Lung (tissue), 11 donors: ENCODE measurements at regions not wholly inside any gene's neighbourhood (a gene's known extent, or its start where the extent isn't known, plus 50 kb on each side); places are given as distances from the start of the nearest gene placed in this dataset.

Experiments
- ATAC-seq: fragments of 200-7000 bp; cut with Tn5 transposase; one replicate; pipeline ENCODE4 v1.9.1; 2020; ENCODE audit warnings: moderate number of reproducible peaks; ENCODE audit not compliant: insufficient read depth, low FRiP score
- DNase-seq, 3 donors: peaks; one replicate each; pipeline ENCODE4 v3.0.0-alpha.2; 2013 to 2017
- H3K27ac ChIP-seq, 2 donors: one replicate each; pipeline ENCODE4 v1.5.1; 2013; ENCODE audit warnings: mild to moderate bottlenecking in 2 of 2, moderate library complexity in 2 of 2, control low read depth in 1 of 2, inconsistent platforms in 1 of 2, low read depth in 1 of 2, low read length in 1 of 2
- H3K27me3 ChIP-seq, 3 donors: one replicate each; pipeline ENCODE4 v1.5.1; 2013; ENCODE audit warnings: low read length in 2 of 3; ENCODE audit not compliant: control insufficient read depth in 3 of 3, insufficient read depth in 3 of 3
- H3K36me3 ChIP-seq, 4 donors: one replicate each; pipeline ENCODE4 v1.5.1; 2013; ENCODE audit warnings: low read length in 4 of 4, mild to moderate bottlenecking in 1 of 4, moderate library complexity in 1 of 4; ENCODE audit not compliant: control insufficient read depth in 4 of 4, insufficient read depth in 4 of 4
- H3K4me1 ChIP-seq, 5 donors: one replicate each; pipeline ENCODE4 v1.5.1; 2013; ENCODE audit warnings: low read length in 5 of 5, mild to moderate bottlenecking in 2 of 5, moderate library complexity in 1 of 5; ENCODE audit not compliant: control insufficient read depth in 5 of 5, insufficient read depth in 5 of 5
- H3K4me3 ChIP-seq: one replicate; pipeline ENCODE4 v1.5.1; 2013; ENCODE audit warnings: mild to moderate bottlenecking, control low read depth, moderate library complexity
- H3K9ac ChIP-seq, 2 donors: one replicate each; pipeline ENCODE4 v1.5.1; 2013; ENCODE audit warnings: low read length in 2 of 2, control low read depth in 1 of 2; ENCODE audit not compliant: insufficient read depth in 1 of 2
- H3K9me3 ChIP-seq, 4 donors: one replicate each; pipeline ENCODE4 v1.5.1; 2013; ENCODE audit warnings: low read length in 3 of 4, mild to moderate bottlenecking in 1 of 4, moderate library complexity in 1 of 4; ENCODE audit not compliant: control insufficient read depth in 4 of 4, insufficient read depth in 3 of 4
- CTCF ChIP-seq: IDR thresholded peaks from 2 replicates; pipeline ENCODE4 v1.5.1; 2012; ENCODE audit warnings: mild to moderate bottlenecking; ENCODE audit errors: control extremely low read depth, extremely low read depth
- WGBS, 2 donors: extraction: QIAGEN DNeasy Blood & Tissue Kit; methylation state at CpG; one replicate each; pipeline ENCODE4 v1.1.7; 2013; 5-methylcytosine and 5-hydroxymethylcytosine counted together
- donor health status: control.
- donor health status: control.
- donor health status: Bipolar disorder and iron deficiency.
- donor health status: healthy.
- donor health status: DM: yes; HTN: yes; CAD: no.

DNA sequence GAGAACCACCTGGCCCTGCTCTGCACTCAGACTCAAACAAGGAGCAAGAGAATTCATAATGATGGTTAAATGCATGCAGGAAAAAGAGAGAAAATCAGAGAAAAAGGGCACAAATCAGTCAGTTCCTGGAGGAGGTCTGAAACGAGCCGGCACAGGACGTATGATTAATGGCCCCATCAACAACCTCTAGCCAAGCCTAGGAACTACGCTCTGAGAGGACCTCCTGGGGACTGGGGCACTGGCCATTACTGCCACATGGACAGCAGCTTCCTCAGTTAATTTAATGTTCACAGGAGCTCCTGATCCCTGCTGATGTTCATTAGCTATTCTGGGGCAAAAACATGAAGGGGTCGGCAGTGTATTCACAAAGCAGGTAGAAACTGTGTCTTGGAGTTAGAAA lies 238.1 kb downstream of the MED10 start:
- no peak overlapping the region for H3K4me3 ChIP-seq
- no peak overlapping the region for H3K9ac ChIP-seq
- H3K27me3 ChIP-seq = no peaks in the 10 kb centered on the region
- WGBS, 2 donors = 45 to 49% methylated on average over 5 of the region's 5 CpGs
- H3K27ac ChIP-seq = no peak overlapping the region
- ATAC-seq = no peak
- peaks cover 0 to 2% (median 0%) of the 10 kb centered on the region in 4 donors for H3K9me3 ChIP-seq
- no peaks in the 10 kb centered on the region for H3K36me3 ChIP-seq
- TF ChIP-seq CTCF = no peak
- no peaks in the 10 kb centered on the region for H3K4me1 ChIP-seq
- no peak for DNase-seq

- H3K27ac ChIP-seq = no peak overlapping the region
- no peak for DNase-seq
- no peaks in the 10 kb centered on the region for H3K4me1 ChIP-seq
- no peaks in the 10 kb centered on the region for H3K36me3 ChIP-seq
- H3K9ac ChIP-seq = no peak overlapping the region
- ATAC-seq = no peak
- H3K4me3 ChIP-seq = no peak overlapping the region
- WGBS, 2 donors = 62 to 69% methylated on average over 5 of the region's 5 CpGs
- peaks cover 0 to 2% (median 0%) of the 10 kb centered on the region in 4 donors for H3K9me3 ChIP-seq
- TF ChIP-seq CTCF = no peak
- H3K27me3 ChIP-seq = no peaks in the 10 kb centered on the region
Observed at GRCh38 chr5:6135977-6136376, 242.4 kb downstream of the MED10 start.

DNA sequence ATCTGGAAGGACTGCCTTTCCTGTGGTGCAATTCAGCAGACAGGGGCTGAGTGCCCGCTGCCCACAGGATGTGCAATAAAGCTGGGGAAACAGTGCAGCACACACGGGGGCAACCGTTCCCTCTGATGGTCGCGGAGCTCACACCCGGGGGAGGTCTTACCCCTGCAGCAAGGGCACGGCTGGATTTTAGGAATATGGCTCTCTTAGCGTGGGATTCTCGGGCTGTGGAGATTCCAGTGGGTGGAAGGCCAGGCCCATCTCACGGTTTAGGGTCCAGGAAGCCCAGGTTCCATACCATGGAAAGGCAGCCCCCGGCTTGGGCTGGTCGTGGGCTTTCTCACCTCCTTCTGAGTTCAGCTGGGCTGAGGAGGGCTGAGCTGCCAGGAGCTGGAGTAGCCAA lies 244.1 kb downstream of the MED10 start:
- DNase-seq (no peak), ATAC-seq (no peak)
- H3K4me3 ChIP-seq = no peak overlapping the region
- no peak overlapping the region for H3K9ac ChIP-seq
- peaks cover 0 to 3% (median under 1%) of the 10 kb centered on the region in 4 donors for H3K9me3 ChIP-seq
- H3K27ac ChIP-seq = no peak overlapping the region
- WGBS, 2 donors = 80 to 81% methylated on average over 12 of the region's 12 CpGs
- H3K4me1 ChIP-seq = no peaks in the 10 kb centered on the region
- no peak for TF ChIP-seq CTCF
- no peaks in the 10 kb centered on the region for H3K36me3 ChIP-seq
- H3K27me3 ChIP-seq = no peaks in the 10 kb centered on the region

DNA sequence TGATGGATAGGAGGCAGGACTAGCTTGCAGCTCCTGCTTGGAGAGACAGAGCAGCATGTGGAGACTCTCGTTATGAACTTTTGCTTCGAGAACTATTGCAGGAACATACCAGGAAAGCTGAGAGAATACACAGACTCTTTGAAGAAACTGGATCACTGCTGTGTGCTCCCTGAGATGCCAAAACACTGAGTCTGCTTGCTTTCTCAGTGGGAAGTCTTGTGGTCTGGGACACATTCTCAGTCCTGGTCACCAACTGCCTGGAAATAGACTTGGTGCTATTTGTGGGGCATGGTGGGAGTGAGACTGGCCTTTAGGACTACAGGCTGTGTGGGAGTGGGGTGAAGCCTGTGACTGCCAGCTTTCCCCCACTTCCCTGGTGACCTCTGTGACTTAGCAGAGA lies 252.6 kb downstream of the MED10 start:
- 85 to 89% methylated on average over 2 of the region's 2 CpGs for WGBS, 2 donors
- peaks cover 0 to 16% (median 5%) of the 10 kb centered on the region in 4 donors for H3K9me3 ChIP-seq
- DNase-seq = no peak

More for the DNA sequence above, 252.6 kb downstream of the MED10 start:
- Histone ChIP-seq H3K27me3 (no peaks in the 10 kb centered on the region), H3K9ac (no peak overlapping the region), H3K27ac (no peak overlapping the region), H3K4me3 (no peak overlapping the region), H3K4me1 (peaks cover 0 to 1% (median 0%) of the 10 kb centered on the region in 5 donors), H3K36me3 (no peaks in the 10 kb centered on the region)
- no peak for TF ChIP-seq CTCF
- no peak for ATAC-seq
